Esophagus muscularis mucosa (tissue), 4 donors: ENCODE measurements at regions not wholly inside any gene's neighbourhood (a gene's known extent, or its start where the extent isn't known, plus 50 kb on each side); places are given as distances from the start of the nearest gene placed in this dataset.

Source experiments
- DNase-seq: peaks from one replicate; pipeline ENCODE4 v3.0.0-alpha.2; 2017; ENCODE audit errors: extremely low spot score
- H3K27ac ChIP-seq, 4 donors: fragments of 200-600 bp; sonication (generic); replicated peaks in 1 of 4; 1 replicate in 3 of 4; 2 replicates in 1 of 4; pipeline ENCODE4 v1.5.1; 2016 to 2019; ENCODE audit warnings: mild to moderate bottlenecking in 1 of 4
- H3K27me3 ChIP-seq, 4 donors: fragments of 200-600 bp; sonication (generic); one replicate each; pipeline versions ENCODE4 v1.5.1 to v1.6.0; 2016 to 2019
- H3K36me3 ChIP-seq, 4 donors: fragments of 200-600 bp; sonication (generic); one replicate each; pipeline ENCODE4 v1.5.1; 2016 to 2019
- H3K4me1 ChIP-seq, 4 donors: fragments of 200-600 bp; sonication (generic); one replicate each; pipeline ENCODE4 v1.5.1; 2016 to 2019
- H3K4me3 ChIP-seq, 4 donors: fragments of 200-600 bp; sonication (generic); 1 replicate in 2 of 4; 2 replicates in 2 of 4; pipeline ENCODE4 v1.5.1; 2016 to 2019; ENCODE audit warnings: mild to moderate bottlenecking in 4 of 4, moderate library complexity in 1 of 4
- H3K9me3 ChIP-seq, 4 donors: fragments of 200-600 bp; sonication (generic); 1 replicate in 3 of 4; 2 replicates in 1 of 4; pipeline ENCODE4 v1.5.1; 2016 to 2019
- CTCF ChIP-seq, 3 experiments: fragments of 200-600 bp in 2 of 3; fragments of 450-650 bp in 1 of 3; sonication (generic) in 2 of 3; IDR thresholded peaks; one replicate each; pipeline ENCODE4 v1.5.1; 2017 to 2019; ENCODE audit warnings: antibody characterized with exemption in 3 of 3, mild to moderate bottlenecking in 2 of 3, moderate library complexity in 1 of 3
- EP300 ChIP-seq: sonication (generic); formaldehyde crosslinking; IDR thresholded peaks from one replicate; pipeline ENCODE4 v1.6.1; 2017; ENCODE audit warnings: antibody characterized with exemption
- POLR2A ChIP-seq: fragments of 450-650 bp; IDR thresholded peaks from one replicate; pipeline ENCODE4 v1.6.1; 2017; ENCODE audit warnings: antibody characterized with exemption, moderate library complexity, mild to moderate bottlenecking, low read depth
- POLR2AphosphoS5 ChIP-seq, 2 donors: sonication (generic); formaldehyde crosslinking; IDR thresholded peaks; one replicate each; pipeline ENCODE4 v1.6.1; 2017; ENCODE audit warnings: antibody characterized with exemption in 2 of 2
- WGBS: methylation state at CpG from one replicate; pipeline ENCODE4 v1.1.5; 2018; 5-methylcytosine and 5-hydroxymethylcytosine counted together
- intact Hi-C: fragments of 100-400 bp; cut with DNase I; formaldehyde crosslinking; loops from one replicate; pipeline ENCODE4 v1.15.1; 2023

- H3K4me3 ChIP-seq: peak overlapping the region in 1 of 4 donors; percentile 4
- H3K4me1 ChIP-seq: peaks cover 0 to 30% (median 28%) of the 10 kb centered on the region in 4 donors
- no peaks in the 10 kb centered on the region for H3K9me3 ChIP-seq
- TF ChIP-seq EP300: no peak
- TF ChIP-seq POLR2AphosphoS5 (IDR thresholded peaks at IDR 0.05): no peak
- TF ChIP-seq POLR2A: no peak
- no peak for TF ChIP-seq CTCF (IDR thresholded peaks at IDR 0.05)
- no peaks in the 10 kb centered on the region for H3K36me3 ChIP-seq
- H3K27ac ChIP-seq: peak overlapping the region in 1 of 4 donors; percentile 36
- H3K27me3 ChIP-seq: no peaks in the 10 kb centered on the region
- no peak for DNase-seq
- WGBS: 62% methylated on average over 3 of the region's 3 CpGs
- intact Hi-C loops: no loop called here
Observed at GRCh38 chr21:28627261-28627660, 365.4 kb downstream of the LTN1 start.

GRCh38 chr21:28624626-28625025, 368.1 kb downstream of the LTN1 start:
- DNase-seq: no peak
- TF ChIP-seq POLR2A: no peak
- TF ChIP-seq EP300: no peak
- no peak for TF ChIP-seq POLR2AphosphoS5 (IDR thresholded peaks at IDR 0.05)
- TF ChIP-seq CTCF (IDR thresholded peaks at IDR 0.05): no peak
- peaks cover 0 to 24% (median 21%) of the 10 kb centered on the region in 4 donors for H3K4me1 ChIP-seq
- intact Hi-C loops: no loop called here
- no peaks in the 10 kb centered on the region for H3K27me3 ChIP-seq
- peaks cover 0 to 2% (median 0%) of the 10 kb centered on the region in 4 donors for H3K36me3 ChIP-seq
- 100% methylated on average over 1 of the region's 1 CpG for WGBS
- H3K27ac ChIP-seq: no peak overlapping the region
- no peak overlapping the region for H3K4me3 ChIP-seq
- H3K9me3 ChIP-seq: no peaks in the 10 kb centered on the region

GRCh38 chr21:28617300-28617699, 375.4 kb downstream of the LTN1 start:
- intact Hi-C loops: no loop called here
- Histone ChIP-seq H3K4me3 (no peak overlapping the region), H3K9me3 (no peaks in the 10 kb centered on the region), H3K27me3 (no peaks in the 10 kb centered on the region), H3K4me1 (peaks cover 5 to 22% (median 18%) of the 10 kb centered on the region in 4 donors), H3K36me3 (peaks cover 0 to 2% (median 0%) of the 10 kb centered on the region in 4 donors), H3K27ac (no peak overlapping the region)
- 82% methylated on average over 1 of the region's 1 CpG for WGBS
- no peak for TF ChIP-seq POLR2A
- TF ChIP-seq CTCF (IDR thresholded peaks at IDR 0.05): no peak
- no peak for TF ChIP-seq EP300
- no peak for TF ChIP-seq POLR2AphosphoS5 (IDR thresholded peaks at IDR 0.05)
- no peak for DNase-seq

GRCh38 chr21:28615276-28615675, 377.4 kb downstream of the LTN1 start:
- H3K36me3 ChIP-seq: peaks cover 0 to 2% (median 0%) of the 10 kb centered on the region in 4 donors
- no peaks in the 10 kb centered on the region for H3K27me3 ChIP-seq
- TF ChIP-seq CTCF (IDR thresholded peaks at IDR 0.05) (no peak), EP300 (no peak), POLR2AphosphoS5 (IDR thresholded peaks at IDR 0.05) (no peak), POLR2A (no peak)
- 81% methylated on average over 3 of the region's 3 CpGs for WGBS
- no peak overlapping the region for H3K4me3 ChIP-seq
- no peaks in the 10 kb centered on the region for H3K9me3 ChIP-seq
- DNase-seq: no peak
- peaks cover 5 to 22% (median 18%) of the 10 kb centered on the region in 4 donors for H3K4me1 ChIP-seq
- intact Hi-C loops: no loop called here
- H3K27ac ChIP-seq: no peak overlapping the region

GRCh38 chr21:28614791-28615190, 377.9 kb downstream of the LTN1 start:
- H3K27ac ChIP-seq: no peak overlapping the region
- H3K36me3 ChIP-seq: no peaks in the 10 kb centered on the region
- TF ChIP-seq POLR2A (no peak), CTCF (IDR thresholded peaks at IDR 0.05) (no peak), POLR2AphosphoS5 (IDR thresholded peaks at IDR 0.05) (no peak), EP300 (no peak)
- WGBS: 68% methylated on average over 2 of the region's 2 CpGs
- DNase-seq: no peak
- H3K4me3 ChIP-seq: no peak overlapping the region
- no peaks in the 10 kb centered on the region for H3K27me3 ChIP-seq
- intact Hi-C loops: no loop called here
- H3K9me3 ChIP-seq: peaks cover 0 to 4% (median 0%) of the 10 kb centered on the region in 4 donors
- peaks cover 5 to 22% (median 18%) of the 10 kb centered on the region in 4 donors for H3K4me1 ChIP-seq
